Keratinocyte (primary cell): ENCODE measurements at regions not wholly inside any gene's neighbourhood (a gene's known extent, or its start where the extent isn't known, plus 50 kb on each side); places are given as distances from the start of the nearest gene placed in this dataset.

Experiments used
- DNase-seq: peaks from one replicate; pipeline ENCODE4 v3.0.0-alpha.2; 2011; ENCODE audit warnings: low read depth, missing footprints, low spot score
- FAIRE-seq: peaks from 2 replicates; lab custom pipeline; 2011; peaks lifted over from hg19 to GRCh38; lab: Jason Lieb, UNC
- H2AFZ ChIP-seq: 2 replicates; pipeline ENCODE4 v1.6.0; 2012; ENCODE audit warnings: low read length, control low read depth, inconsistent platforms; ENCODE audit not compliant: control insufficient read depth
- H3K27ac ChIP-seq: 2 replicates; pipeline ENCODE4 v1.5.1; 2011; ENCODE audit warnings: low read length; ENCODE audit not compliant: control insufficient read depth, insufficient read depth
- H3K27me3 ChIP-seq: 3 replicates; pipeline ENCODE4 v1.6.0; 2011; ENCODE audit warnings: low read length; ENCODE audit not compliant: control insufficient read depth, insufficient read depth; ENCODE audit errors: extremely low read depth
- H3K36me3 ChIP-seq, 2 experiments: 2 replicates in 1 of 2; 3 replicates in 1 of 2; pipeline ENCODE4 v1.5.1; 2011; ENCODE audit warnings: low read length in 2 of 2, mild to moderate bottlenecking in 1 of 2; ENCODE audit not compliant: control insufficient read depth in 2 of 2, insufficient read depth in 2 of 2; ENCODE audit errors: extremely low read depth in 1 of 2
- H3K4me1 ChIP-seq: 3 replicates; pipeline ENCODE4 v1.5.1; 2011; ENCODE audit warnings: low read length; ENCODE audit not compliant: control insufficient read depth, insufficient read depth; ENCODE audit errors: extremely low read depth
- H3K4me2 ChIP-seq: 3 replicates; pipeline ENCODE4 v1.6.0; 2011; ENCODE audit warnings: low read depth, low read length; ENCODE audit not compliant: control insufficient read depth, insufficient read depth; ENCODE audit errors: extremely low read depth
- H3K4me3 ChIP-seq, 3 experiments: fragments of 200-600 bp in 1 of 3; sonication (generic) in 1 of 3; 2 replicates in 2 of 3; 3 replicates in 1 of 3; pipeline ENCODE4 v1.5.1; 2011 to 2016; ENCODE audit warnings: low read length in 3 of 3, mild to moderate bottlenecking in 3 of 3, control low read depth in 2 of 3, inconsistent platforms in 1 of 3, low read depth in 1 of 3, mixed read lengths in 1 of 3, mixed run types in 1 of 3, moderate library complexity in 1 of 3; ENCODE audit not compliant: control insufficient read depth in 2 of 3, insufficient read depth in 2 of 3; ENCODE audit errors: extremely low read depth in 1 of 3
- H3K79me2 ChIP-seq: 2 replicates; pipeline ENCODE4 v1.6.0; 2012; ENCODE audit warnings: low read length; ENCODE audit not compliant: control insufficient read depth, insufficient read depth
- H3K9ac ChIP-seq: 3 replicates; pipeline ENCODE4 v1.6.0; 2011; ENCODE audit warnings: low read length; ENCODE audit not compliant: control insufficient read depth, insufficient read depth; ENCODE audit errors: extremely low read depth
- H3K9me1 ChIP-seq: 3 replicates; pipeline ENCODE4 v1.6.0; 2011; ENCODE audit warnings: low read length; ENCODE audit not compliant: control insufficient read depth, insufficient read depth; ENCODE audit errors: extremely low read depth
- H3K9me3 ChIP-seq: 2 replicates; pipeline ENCODE4 v1.5.1; 2012; ENCODE audit warnings: low read depth, low read length; ENCODE audit not compliant: control insufficient read depth
- H4K20me1 ChIP-seq: 3 replicates; pipeline ENCODE4 v1.6.0; 2011; ENCODE audit warnings: low read length; ENCODE audit not compliant: control insufficient read depth, insufficient read depth; ENCODE audit errors: extremely low read depth
- CTCF ChIP-seq, 3 experiments: IDR thresholded peaks in 1 of 3; conservative IDR thresholded peaks in 1 of 3; optimal IDR thresholded peaks in 1 of 3; 2 replicates in 2 of 3; 3 replicates in 1 of 3; pipeline versions ENCODE3 to v1.5.1; 2011; ENCODE audit warnings: low read length in 3 of 3, mild to moderate bottlenecking in 3 of 3, moderate library complexity in 2 of 3, control low read depth in 1 of 3, inconsistent platforms in 1 of 3; ENCODE audit not compliant: insufficient read depth in 2 of 3; ENCODE audit errors: extremely low read depth in 1 of 3
- EZH2 ChIP-seq: IDR thresholded peaks from one replicate; pipeline ENCODE4 v1.6.1; 2012; ENCODE audit warnings: inconsistent platforms, mild to moderate bottlenecking, low read length, moderate library complexity
- dilution Hi-C: fragments of 300-500 bp; cut with MboI; formaldehyde crosslinking; loops from one replicate; pipeline ENCODE4 v1.7.0; 2020; ENCODE audit warnings: low sequenced_read_pairs; ENCODE audit not compliant: extremely low pct_ligation_motif_present

GRCh38 chr21:18711662-18712061, 308.1 kb upstream of the TMPRSS15 start:
- H4K20me1 ChIP-seq, result no peaks in the 10 kb centered on the region
- no peak overlapping the region for H2AFZ ChIP-seq
- TF ChIP-seq EZH2, result no peak
- no peak for TF ChIP-seq CTCF (optimal IDR thresholded peaks at IDR 0.05 in 1 of 3, IDR thresholded peaks at IDR 0.05 in 1 of 3, conservative IDR thresholded peaks at IDR 0.05 in 1 of 3; ENCODE audit: extremely low read depth in 1 of 3, insufficient read depth in 2 of 3, low read length in 3 of 3)
- H3K9me3 ChIP-seq, result no peaks in the 10 kb centered on the region
- dilution Hi-C loops, result no loop called here
- no peaks in the 10 kb centered on the region for H3K27me3 ChIP-seq
- H3K4me1 ChIP-seq, result no peaks in the 10 kb centered on the region
- DNase-seq (no peak), FAIRE-seq (no peak)
- H3K4me3 ChIP-seq, result no peak overlapping the region
- H3K4me2 ChIP-seq, result no peak overlapping the region
- H3K36me3 ChIP-seq, result no peaks in the 10 kb centered on the region
- H3K9me1 ChIP-seq, result no peaks in the 10 kb centered on the region
- no peak overlapping the region for H3K27ac ChIP-seq
- H3K79me2 ChIP-seq, result no peaks in the 10 kb centered on the region
- H3K9ac ChIP-seq, result no peak overlapping the region

DNA sequence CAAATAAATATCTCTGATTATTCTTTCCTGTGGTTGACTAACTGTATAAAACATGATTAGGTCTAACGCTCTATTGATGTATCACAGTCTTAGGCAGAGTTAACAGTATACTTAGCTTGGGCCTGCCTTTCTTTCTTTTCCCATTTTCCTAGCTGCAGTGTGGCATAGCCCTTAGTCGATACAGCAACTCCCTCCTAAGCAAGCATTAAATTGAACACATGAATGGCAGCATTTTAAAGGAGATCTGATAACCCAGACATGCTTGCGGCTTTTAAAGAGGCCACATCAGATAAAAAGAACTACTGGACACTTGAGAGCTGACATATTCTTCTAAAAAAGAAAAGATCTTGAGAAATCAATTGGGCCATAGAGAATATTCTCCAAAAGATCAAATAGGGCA, 312.0 kb upstream of the TMPRSS15 start:
- Histone ChIP-seq H3K9ac (no peak overlapping the region), H3K4me1 (no peaks in the 10 kb centered on the region), H3K9me3 (no peaks in the 10 kb centered on the region), H4K20me1 (no peaks in the 10 kb centered on the region), H3K27ac (no peak overlapping the region), H3K79me2 (no peaks in the 10 kb centered on the region), H3K4me2 (no peak overlapping the region), H3K36me3 (no peaks in the 10 kb centered on the region), H3K9me1 (no peaks in the 10 kb centered on the region), H2AFZ (no peak overlapping the region), H3K4me3 (no peak overlapping the region), H3K27me3 (no peaks in the 10 kb centered on the region)
- no peak for TF ChIP-seq CTCF (optimal IDR thresholded peaks at IDR 0.05 in 1 of 3, IDR thresholded peaks at IDR 0.05 in 1 of 3, conservative IDR thresholded peaks at IDR 0.05 in 1 of 3; ENCODE audit: extremely low read depth in 1 of 3, insufficient read depth in 2 of 3, low read length in 3 of 3)
- no peak for TF ChIP-seq EZH2
- dilution Hi-C loops, result no loop called here
- no peak for FAIRE-seq
- no peak for DNase-seq
